ENCODE measurements at regions not wholly inside any gene's neighbourhood (a gene's known extent, or its start where the extent isn't known, plus 50 kb on each side); places are given as distances from the start of the nearest gene placed in this dataset.

- Histone ChIP-seq H2BK5ac (ENCODE audit: low read depth, low read length, poor library complexity, severe bottlenecking) (no peak overlapping the region), H2BK15ac (ENCODE audit: low read depth, low read length) (no peak overlapping the region), H3K9ac (ENCODE audit: low read depth, low read length) (no peak overlapping the region), H3K79me1 (ENCODE audit: low read depth in 1 of 2, low read length in 2 of 2) (peaks cover 15 to 35% of the 10 kb centered on the region in 2 experiments), H3K4me2 (ENCODE audit: low read depth, low read length) (no peak overlapping the region), H3K27ac (ENCODE audit: insufficient read depth, low read length) (no peak overlapping the region), H3K4me3 (ENCODE audit: insufficient read depth, low read depth, low read length) (no peak overlapping the region), H3K56ac (ENCODE audit: extremely low read depth, insufficient read depth, low read length) (no peak overlapping the region), H3K9me1 (ENCODE audit: insufficient read depth, low read length) (no peaks in the 10 kb centered on the region), H4K5ac (ENCODE audit: low read depth, low read length) (no peak overlapping the region), H4K91ac (ENCODE audit: insufficient read depth, low read depth, low read length) (no peak overlapping the region), H4K8ac (ENCODE audit: low read depth in 2 of 2, low read length in 2 of 2) (no peak overlapping the region), H3K36me3 (ENCODE audit: control insufficient read depth, insufficient read depth, low read length) (no peaks in the 10 kb centered on the region), H2AK9ac (replicated peaks; ENCODE audit: low read depth, low read length, poor library complexity) (no peak overlapping the region), H2AFZ (replicated peaks; ENCODE audit: low read length, poor library complexity) (no peak overlapping the region), H3K4ac (ENCODE audit: low read depth, low read length) (no peak overlapping the region), H3K18ac (ENCODE audit: low read depth, low read length) (no peak overlapping the region), H3K9me3 (ENCODE audit: control insufficient read depth, insufficient read depth, low read length) (no peaks in the 10 kb centered on the region), H3K27me3 (ENCODE audit: control insufficient read depth, insufficient read depth, low read length) (no peaks in the 10 kb centered on the region), H2AK5ac (ENCODE audit: low read depth, low read length) (no peak overlapping the region), H2BK120ac (ENCODE audit: low read depth, low read length) (no peak overlapping the region), H3K14ac (replicated peaks; ENCODE audit: low read depth, low read length) (no peak overlapping the region), H3K4me1 (ENCODE audit: control insufficient read depth, insufficient read depth, low read length) (peaks cover 2% of the 10 kb centered on the region; the same call in 1 of the 2 replicates), H4K20me1 (ENCODE audit: insufficient read depth, low read length) (no peaks in the 10 kb centered on the region; the same call in 1 of the 2 replicates), H3K23ac (ENCODE audit: low read depth, low read length) (no peak overlapping the region), H2BK20ac (ENCODE audit: low read depth, low read length) (no peak overlapping the region)
- ChIA-PET POLR2A (ENCODE audit: unreplicated experiment) (no interaction called here), CTCF (no interaction called here)
- BruUV-seq (replicated peaks) = no TSS peak
- dilution Hi-C loops (cut with HindIII; ENCODE audit: low sequenced_read_pairs, unreplicated experiment) (no loop called here), intact Hi-C loops (cut with micrococcal nuclease) (no loop called here), in situ Hi-C loops (cut with MboI; ENCODE audit: low sequenced_read_pairs) (no loop called here)
- no peak for TF ChIP-seq CHD1 (IDR thresholded peaks at IDR 0.05; ENCODE audit: low read depth, low read length)
- no peak for TF ChIP-seq BHLHE40 (IDR thresholded peaks at IDR 0.05; ENCODE audit: low read depth, low read length)
- TF ChIP-seq RAD21 (IDR thresholded peaks at IDR 0.05; ENCODE audit: low read length) = no peak
- no peak for TF ChIP-seq MXI1 (IDR thresholded peaks at IDR 0.05; ENCODE audit: borderline replicate concordance, low read depth, low read length)
- no peak for TF ChIP-seq CEBPB (IDR thresholded peaks at IDR 0.05; ENCODE audit: low read depth, low read length)
- TF ChIP-seq ELK1 (IDR thresholded peaks at IDR 0.05; ENCODE audit: borderline replicate concordance, low read depth, low read length) = no peak
- TF ChIP-seq RFX5 (IDR thresholded peaks at IDR 0.05; ENCODE audit: low read depth, low read length) = no peak
- TF ChIP-seq RCOR1 (IDR thresholded peaks at IDR 0.05; ENCODE audit: insufficient replicate concordance, low read length) = no peak
- no peak for TF ChIP-seq NFE2L2 (IDR thresholded peaks at IDR 0.05; ENCODE audit: low read depth, low read length)
- no peak for TF ChIP-seq SMC3 (IDR thresholded peaks at IDR 0.05; ENCODE audit: low read depth, low read length)
- TF ChIP-seq USF2 (IDR thresholded peaks at IDR 0.05; ENCODE audit: low read depth, low read length) = no peak
- TF ChIP-seq MAZ (IDR thresholded peaks at IDR 0.05; ENCODE audit: borderline replicate concordance, low read depth, low read length) = no peak
- TF ChIP-seq FOS (IDR thresholded peaks at IDR 0.05; ENCODE audit: low read depth, low read length) = no peak
- TF ChIP-seq MAFK (IDR thresholded peaks at IDR 0.05; ENCODE audit: low read depth, low read length) = no peak
- DNase-seq (no peak), ATAC-seq (ENCODE audit: low read depth) (no peak)
- no CpG with 5 or more reads among the region's 2 CpGs for WGBS, 2 experiments (ENCODE audit: extremely low coverage in 2 of 2, insufficient read length in 1 of 2)
Measured at GRCh38 chr14:71454010-71454409, 478.2 kb upstream of the RGS6 start.
